Psoas muscle (tissue), 7 donors: ENCODE measurements at regions not wholly inside any gene's neighbourhood (a gene's known extent, or its start where the extent isn't known, plus 50 kb on each side); places are given as distances from the start of the nearest gene placed in this dataset.

Source experiments
- ATAC-seq, 4 donors: fragments of 200-7000 bp; cut with Tn5 transposase; one replicate each; pipeline ENCODE4 v1.9.1; 2020; ENCODE audit warnings: moderate library complexity in 3 of 4, mild to moderate bottlenecking in 2 of 4
- DNase-seq, 2 donors: peaks; one replicate each; pipeline ENCODE4 v3.0.0-alpha.2; 2020
- H3K27ac ChIP-seq: fragments of 200-600 bp; one replicate; pipeline ENCODE4 v1.8.0; 2022
- H3K27me3 ChIP-seq, 3 donors: fragments of 200-600 bp in 1 of 3; one replicate each; pipeline versions ENCODE4 v1.6.1 to v1.8.0; 2013 to 2022; ENCODE audit warnings: low read length in 2 of 3, mild to moderate bottlenecking in 2 of 3, moderate library complexity in 1 of 3; ENCODE audit not compliant: insufficient read depth in 3 of 3
- H3K36me3 ChIP-seq, 2 donors: fragments of 200-600 bp in 1 of 2; one replicate each; pipeline versions ENCODE4 v1.6.1 to v1.8.0; 2013 to 2022; ENCODE audit warnings: low read depth in 1 of 2, mild to moderate bottlenecking in 1 of 2, moderate library complexity in 1 of 2; ENCODE audit not compliant: insufficient read depth in 1 of 2
- H3K4me1 ChIP-seq: fragments of 200-600 bp; one replicate; pipeline ENCODE4 v1.8.0; 2022
- H3K4me3 ChIP-seq: fragments of 200-600 bp; one replicate; pipeline ENCODE4 v1.8.0; 2022; ENCODE audit warnings: mild to moderate bottlenecking
- H3K9me3 ChIP-seq: fragments of 200-600 bp; one replicate; pipeline ENCODE4 v1.8.0; 2022
- CTCF ChIP-seq: fragments of 200-600 bp; IDR thresholded peaks from one replicate; pipeline ENCODE4 v1.8.0; 2022; ENCODE audit warnings: antibody characterized with exemption
- WGBS, 3 donors: extraction: QIAGEN DNeasy Blood & Tissue Kit; methylation state at CpG; one replicate each; pipeline versions ENCODE4 v1.1.6 to v1.1.7; 2013; 5-methylcytosine and 5-hydroxymethylcytosine counted together
- intact Hi-C, 2 donors: fragments of 100-400 bp; cut with DNase I; formaldehyde crosslinking; loops; one replicate each; pipeline versions ENCODE4 v1.11.0 to v1.14.2; 2022
- donor health status: healthy with polysubstance abuse.
- donor health status: DM: no; HTN: no; CAD: no; lungs with moderate emphysema.
- donor health status: Bipolar disorder and iron deficiency.
- donor health status: healthy.
- donor health status: DM: yes; HTN: yes; CAD: no.
- donor health status: DM: no; HTN: no; CAD: no.
- donor health status: DM: yes; HTN: yes; CAD: no.

- H3K27ac ChIP-seq, result no peak overlapping the region
- H3K4me1 ChIP-seq, result no peaks in the 10 kb centered on the region
- DNase-seq, result no peak
- WGBS, 3 donors, result 91 to 95% (median 92%) methylated on average over 3 of the region's 3 CpGs
- intact Hi-C loops, result no loop called here
- ATAC-seq, result no peak
- H3K36me3 ChIP-seq, result no peaks in the 10 kb centered on the region
- no peaks in the 10 kb centered on the region for H3K9me3 ChIP-seq
- no peak for TF ChIP-seq CTCF
- no peaks in the 10 kb centered on the region for H3K27me3 ChIP-seq
- H3K4me3 ChIP-seq, result no peak overlapping the region
Observed at GRCh38 chr12:30416631-30417030, 279.0 kb downstream of the IPO8 start.

DNA sequence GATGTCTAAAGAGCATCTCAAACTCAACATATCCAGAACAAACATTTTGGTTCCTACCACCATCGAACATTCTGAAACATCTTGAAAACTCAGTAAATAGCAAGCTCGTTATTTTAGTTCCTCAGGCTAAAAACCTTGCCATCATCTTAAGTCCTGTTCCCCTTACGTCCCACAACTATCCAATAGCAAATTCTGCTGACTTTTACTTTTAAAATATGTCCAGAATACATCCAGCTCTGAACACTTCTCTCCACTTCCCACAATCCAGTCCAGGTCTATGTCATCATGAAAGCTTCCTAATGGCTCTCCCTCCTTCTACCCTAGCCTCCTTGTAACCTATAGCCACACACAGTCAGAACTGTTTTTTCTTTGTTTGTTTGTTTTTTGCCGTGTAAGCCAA, 279.9 kb downstream of the IPO8 start:
- TF ChIP-seq CTCF, result no peak
- DNase-seq, result no peak
- Histone ChIP-seq H3K4me1 (no peaks in the 10 kb centered on the region), H3K36me3 (no peaks in the 10 kb centered on the region), H3K4me3 (no peak overlapping the region), H3K27ac (no peak overlapping the region), H3K27me3 (no peaks in the 10 kb centered on the region), H3K9me3 (no peaks in the 10 kb centered on the region)
- 80 to 92% (median 85%) methylated on average over 4 of the region's 4 CpGs for WGBS, 3 donors
- intact Hi-C loops, result no loop called here
- ATAC-seq, result no peak

DNA sequence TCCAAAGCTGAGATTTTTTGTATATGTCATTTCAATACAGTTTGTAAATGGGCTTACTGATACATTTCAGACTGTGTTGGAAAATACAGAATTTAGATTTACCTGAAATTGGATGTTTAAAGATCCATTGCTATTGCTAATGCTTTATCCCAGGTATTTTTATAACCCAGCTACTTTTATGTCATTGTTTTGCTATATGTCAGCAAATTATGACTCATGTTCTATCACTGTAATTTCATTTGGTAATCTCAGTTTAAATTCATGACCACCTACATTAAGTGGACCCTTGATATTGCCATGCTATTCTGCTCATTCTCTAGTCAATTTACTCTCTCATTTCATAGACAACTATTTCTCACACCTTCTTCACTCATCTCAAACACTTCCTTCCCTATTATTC, 281.2 kb downstream of the IPO8 start:
- intact Hi-C loops, result no loop called here
- no peak overlapping the region for H3K4me3 ChIP-seq
- no peaks in the 10 kb centered on the region for H3K36me3 ChIP-seq
- TF ChIP-seq CTCF, result no peak
- no peak for ATAC-seq
- H3K4me1 ChIP-seq, result no peaks in the 10 kb centered on the region
- no peak for DNase-seq
- no peaks in the 10 kb centered on the region for H3K27me3 ChIP-seq
- H3K27ac ChIP-seq, result no peak overlapping the region
- no peaks in the 10 kb centered on the region for H3K9me3 ChIP-seq

- H3K9me3 ChIP-seq, result no peaks in the 10 kb centered on the region
- TF ChIP-seq CTCF, result no peak
- no peak overlapping the region for H3K4me3 ChIP-seq
- DNase-seq (no peak), ATAC-seq (no peak)
- intact Hi-C loops, result no loop called here
- no peaks in the 10 kb centered on the region for H3K36me3 ChIP-seq
- H3K27me3 ChIP-seq, result no peaks in the 10 kb centered on the region
- H3K27ac ChIP-seq, result no peak overlapping the region
- H3K4me1 ChIP-seq, result no peaks in the 10 kb centered on the region
Observed at GRCh38 chr12:30400349-30400748, 295.3 kb downstream of the IPO8 start.

GRCh38 chr12:30399859-30400258, 295.8 kb downstream of the IPO8 start:
- WGBS, 3 donors, result 60 to 72% (median 64%) methylated on average over 2 of the region's 2 CpGs
- no peak for TF ChIP-seq CTCF
- no peaks in the 10 kb centered on the region for H3K4me1 ChIP-seq
- intact Hi-C loops, result no loop called here
- H3K4me3 ChIP-seq, result no peak overlapping the region
- H3K9me3 ChIP-seq, result no peaks in the 10 kb centered on the region
- ATAC-seq, result no peak
- no peaks in the 10 kb centered on the region for H3K36me3 ChIP-seq
- no peak overlapping the region for H3K27ac ChIP-seq
- no peak for DNase-seq
- H3K27me3 ChIP-seq, result no peaks in the 10 kb centered on the region
